MCF 10A (cell line): ENCODE measurements at regions not wholly inside any gene's neighbourhood (a gene's known extent, or its start where the extent isn't known, plus 50 kb on each side); places are given as distances from the start of the nearest gene placed in this dataset.

Source experiments
- BruUV-seq: library from RNA; stranded (reverse); fragments of 400-500 nt; replicated peaks from 2 replicates; lab custom pipeline; 2021; lab: Mats Ljungman, UMichigan
- CTCF ChIA-PET: fragments of 300-600 bp; sonication (Branson Sonifier 250); formaldehyde crosslinking; extraction: SDS; loops from one replicate; lab custom pipeline; 2021; ENCODE audit warnings: antibody characterized with exemption, inconsistent platforms; lab: Yijun Ruan, JAX
- POLR2A ChIA-PET: fragments of 300-600, 350-650 bp; sonication (Branson Sonifier 250); formaldehyde crosslinking; extraction: SDS; loops from one replicate; lab custom pipeline; 2020; ENCODE audit warnings: antibody characterized with exemption, inconsistent platforms; lab: Yijun Ruan, JAX
- DNase-seq: peaks from one replicate; pipeline ENCODE4 v3.0.0-alpha.2; 2018; ENCODE audit not compliant: unreplicated experiment
- H3K27ac Mint-ChIP-seq: one replicate; pipeline ENCODE4 v1.8.0; 2022; ENCODE audit warnings: mild to moderate bottlenecking, low read depth, mixed read lengths; ENCODE audit not compliant: unreplicated experiment
- H3K27me3 Mint-ChIP-seq: one replicate; pipeline ENCODE4 v1.8.0; 2022; ENCODE audit warnings: mixed read lengths; ENCODE audit not compliant: insufficient read depth, unreplicated experiment
- H3K36me3 Mint-ChIP-seq: one replicate; pipeline ENCODE4 v1.8.0; 2022; ENCODE audit warnings: mild to moderate bottlenecking, moderate library complexity, mixed read lengths; ENCODE audit not compliant: insufficient read depth, unreplicated experiment
- H3K4me1 Mint-ChIP-seq: one replicate; pipeline ENCODE4 v1.8.0; 2022; ENCODE audit warnings: mixed read lengths; ENCODE audit not compliant: insufficient read depth, unreplicated experiment
- H3K4me3 Mint-ChIP-seq: one replicate; pipeline ENCODE4 v1.8.0; 2022; ENCODE audit warnings: mild to moderate bottlenecking, moderate library complexity, mixed read lengths; ENCODE audit not compliant: unreplicated experiment
- H3K9me3 Mint-ChIP-seq: one replicate; pipeline ENCODE4 v1.8.0; 2022; ENCODE audit warnings: mixed read lengths; ENCODE audit not compliant: unreplicated experiment
- intact Hi-C: fragments of 100-400 bp; cut with micrococcal nuclease; formaldehyde crosslinking; loops from 2 replicates; pipeline ENCODE4 v1.14.1; 2022
- TF ChIP-seq, protein P1 (sequence below): fragments of 200-600 bp; IDR thresholded peaks from one replicate; pipeline ENCODE4 v1.8.0; 2022; ENCODE audit warnings: antibody characterized with exemption, mild to moderate bottlenecking; ENCODE audit not compliant: unreplicated experiment

DNA sequence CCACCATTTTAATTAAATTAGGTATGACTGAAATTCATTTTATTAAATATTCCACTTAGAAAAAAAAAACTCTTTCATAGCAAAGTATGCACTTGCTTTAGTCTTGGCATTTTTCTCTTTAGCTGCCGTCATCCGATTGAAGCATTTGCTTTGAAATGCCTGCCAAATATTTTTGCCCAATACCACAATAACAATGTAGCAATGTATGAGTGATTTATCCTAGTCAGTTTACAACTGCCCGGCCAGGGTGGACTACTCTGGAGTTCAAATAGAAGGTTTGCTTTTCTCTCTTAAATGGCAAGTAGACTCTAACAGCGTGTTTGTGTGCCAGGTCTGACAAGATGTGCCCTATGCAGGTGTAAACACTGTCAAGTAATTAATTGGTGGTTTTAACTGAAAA, 675.3 kb upstream of the SGCG start:
- intact Hi-C loops, result no loop called here
- TF ChIP-seq, protein P1, sequence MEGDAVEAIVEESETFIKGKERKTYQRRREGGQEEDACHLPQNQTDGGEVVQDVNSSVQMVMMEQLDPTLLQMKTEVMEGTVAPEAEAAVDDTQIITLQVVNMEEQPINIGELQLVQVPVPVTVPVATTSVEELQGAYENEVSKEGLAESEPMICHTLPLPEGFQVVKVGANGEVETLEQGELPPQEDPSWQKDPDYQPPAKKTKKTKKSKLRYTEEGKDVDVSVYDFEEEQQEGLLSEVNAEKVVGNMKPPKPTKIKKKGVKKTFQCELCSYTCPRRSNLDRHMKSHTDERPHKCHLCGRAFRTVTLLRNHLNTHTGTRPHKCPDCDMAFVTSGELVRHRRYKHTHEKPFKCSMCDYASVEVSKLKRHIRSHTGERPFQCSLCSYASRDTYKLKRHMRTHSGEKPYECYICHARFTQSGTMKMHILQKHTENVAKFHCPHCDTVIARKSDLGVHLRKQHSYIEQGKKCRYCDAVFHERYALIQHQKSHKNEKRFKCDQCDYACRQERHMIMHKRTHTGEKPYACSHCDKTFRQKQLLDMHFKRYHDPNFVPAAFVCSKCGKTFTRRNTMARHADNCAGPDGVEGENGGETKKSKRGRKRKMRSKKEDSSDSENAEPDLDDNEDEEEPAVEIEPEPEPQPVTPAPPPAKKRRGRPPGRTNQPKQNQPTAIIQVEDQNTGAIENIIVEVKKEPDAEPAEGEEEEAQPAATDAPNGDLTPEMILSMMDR, result no peak
- H3K27ac Mint-ChIP-seq, result no peak overlapping the region
- H3K9me3 Mint-ChIP-seq, result peaks cover 7% of the 10 kb centered on the region
- ChIA-PET POLR2A (no interaction called here), CTCF (interaction anchor here (1.2 kb wide), 1 partner anchor 362 kb away, joined by 3 read pairs; no protein-coding TSS in a partner anchor)
- peaks cover 22% of the 10 kb centered on the region for H3K4me1 Mint-ChIP-seq
- H3K27me3 Mint-ChIP-seq, result no peaks in the 10 kb centered on the region
- DNase-seq, result no peak
- H3K4me3 Mint-ChIP-seq, result no peak overlapping the region
- no peaks in the 10 kb centered on the region for H3K36me3 Mint-ChIP-seq
- no TSS peak for BruUV-seq

DNA sequence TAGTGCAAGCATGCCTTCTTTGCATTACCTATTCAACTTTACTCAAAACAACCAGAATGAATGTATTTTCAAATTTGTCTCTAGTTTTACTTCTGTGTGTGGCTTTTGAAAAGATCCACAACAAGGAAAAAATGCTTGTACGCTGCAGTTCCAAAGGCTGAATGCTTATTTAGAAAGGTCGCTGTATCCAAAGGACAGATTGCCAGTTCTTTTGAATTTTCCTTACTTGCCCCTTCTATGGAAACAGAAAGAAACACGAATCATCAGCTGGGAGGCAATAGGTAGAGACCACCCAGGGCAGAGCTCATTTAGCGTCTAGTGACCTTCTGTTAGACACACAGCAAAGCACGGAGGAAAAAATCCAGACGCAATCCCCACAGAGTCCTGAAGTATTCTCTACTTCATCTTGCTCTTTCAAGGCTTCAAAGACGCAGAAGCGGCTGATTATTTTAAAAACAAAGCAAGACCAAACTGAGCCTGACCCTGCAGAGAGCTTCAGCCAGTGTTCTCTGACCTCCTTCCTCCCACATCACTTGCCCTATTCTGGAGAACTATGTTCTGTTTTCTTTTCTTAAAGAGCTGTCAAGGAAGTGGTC, 674.6 kb upstream of the SGCG start:
- TF ChIP-seq, protein P1, result no peak
- ChIA-PET CTCF (interaction anchor here (0.9 kb wide), 1 partner anchor 30 kb away, joined by 3 read pairs; no protein-coding TSS in a partner anchor), POLR2A (no interaction called here)
- no peak overlapping the region for H3K27ac Mint-ChIP-seq
- H3K4me1 Mint-ChIP-seq, result peaks cover 20% of the 10 kb centered on the region
- intact Hi-C loops, result no loop called here
- no peak overlapping the region for H3K4me3 Mint-ChIP-seq
- H3K36me3 Mint-ChIP-seq, result no peaks in the 10 kb centered on the region
- H3K9me3 Mint-ChIP-seq, result peaks cover 7% of the 10 kb centered on the region
- no peaks in the 10 kb centered on the region for H3K27me3 Mint-ChIP-seq
- no peak for DNase-seq
- BruUV-seq, result no TSS peak

DNA sequence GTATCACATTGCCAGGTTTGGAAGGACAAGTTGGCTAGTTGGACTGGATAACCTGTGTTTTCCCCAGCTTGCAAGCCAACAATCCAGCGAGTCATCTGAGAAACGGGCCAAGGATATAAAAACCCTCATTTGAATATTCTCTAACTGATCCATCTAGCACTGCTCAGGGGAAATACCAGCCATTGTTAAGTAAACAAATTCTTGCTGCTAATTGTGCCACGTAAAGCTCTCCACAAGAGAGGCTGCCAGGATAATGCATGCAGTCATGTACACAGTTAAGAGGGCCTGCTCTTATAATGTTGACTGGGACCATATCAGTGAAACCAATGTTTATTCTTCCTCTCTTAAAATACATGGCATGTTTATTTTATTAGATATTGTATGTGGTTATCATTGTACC, 663.2 kb upstream of the SGCG start:
- ChIA-PET CTCF (interaction anchor here (1.2 kb wide), 1 partner anchor 31 kb away, joined by 5 read pairs; no protein-coding TSS in a partner anchor), POLR2A (interaction anchor here (0.8 kb wide), 1 partner anchor 17 kb away, joined by 3 read pairs; no protein-coding TSS in a partner anchor)
- intact Hi-C loops, result no loop called here
- no TSS peak for BruUV-seq
- no peaks in the 10 kb centered on the region for H3K36me3 Mint-ChIP-seq
- H3K4me1 Mint-ChIP-seq, result peaks cover 11% of the 10 kb centered on the region
- H3K4me3 Mint-ChIP-seq, result no peak overlapping the region
- no peaks in the 10 kb centered on the region for H3K27me3 Mint-ChIP-seq
- TF ChIP-seq, protein P1, result no peak
- no peak for DNase-seq
- H3K9me3 Mint-ChIP-seq, result peaks cover 12% of the 10 kb centered on the region
- H3K27ac Mint-ChIP-seq, result no peak overlapping the region

DNA sequence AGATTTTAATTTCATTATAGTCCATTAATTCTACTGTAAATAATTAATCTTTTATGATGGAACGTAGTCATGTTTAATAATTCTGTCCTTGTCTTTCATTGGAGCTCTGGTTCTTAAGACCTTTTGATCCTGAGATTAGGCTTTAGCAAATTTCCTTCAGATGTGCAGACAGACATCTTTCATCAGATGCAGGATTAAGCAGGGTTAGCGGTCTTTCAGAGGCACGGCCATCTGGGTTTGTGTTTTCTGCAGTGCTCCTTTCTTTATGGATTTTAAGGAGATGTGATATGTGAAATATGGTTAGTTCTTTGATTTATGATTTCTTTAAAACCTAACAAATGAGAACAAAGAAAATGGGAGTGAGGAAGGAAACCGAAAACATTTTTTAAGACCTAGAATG, 643.9 kb upstream of the SGCG start:
- DNase-seq, result no peak
- Mint-ChIP-seq H3K36me3 (no peaks in the 10 kb centered on the region), H3K27ac (no peak overlapping the region), H3K27me3 (no peaks in the 10 kb centered on the region), H3K4me1 (no peaks in the 10 kb centered on the region), H3K9me3 (no peaks in the 10 kb centered on the region), H3K4me3 (no peak overlapping the region)
- ChIA-PET CTCF (interaction anchor here (1.1 kb wide), 1 partner anchor 30 kb away, joined by 3 read pairs; no protein-coding TSS in a partner anchor), POLR2A (no interaction called here)
- intact Hi-C loops, result no loop called here
- no TSS peak for BruUV-seq
- TF ChIP-seq, protein P1, result no peak
